Ascending aorta (tissue), 2 donors: ENCODE measurements at regions not wholly inside any gene's neighbourhood (a gene's known extent, or its start where the extent isn't known, plus 50 kb on each side); places are given as distances from the start of the nearest gene placed in this dataset.

Experiments
- DNase-seq, 2 donors: peaks; one replicate each; pipeline ENCODE4 v3.0.0-alpha.2; 2019; ENCODE audit warnings: low spot score in 2 of 2
- H3K27ac ChIP-seq, 2 donors: fragments of 200-600 bp; sonication (generic); one replicate each; pipeline ENCODE4 v1.5.1; 2016 to 2017; ENCODE audit warnings: mild to moderate bottlenecking in 1 of 2
- H3K27me3 ChIP-seq: fragments of 200-600 bp; sonication (generic); one replicate; pipeline ENCODE4 v1.5.1; 2017
- H3K36me3 ChIP-seq, 2 donors: fragments of 200-600 bp; sonication (generic); one replicate each; pipeline ENCODE4 v1.5.1; 2016
- H3K4me1 ChIP-seq, 2 donors: fragments of 200-600 bp; sonication (generic); one replicate each; pipeline ENCODE4 v1.5.1; 2016 to 2017; ENCODE audit warnings: mild to moderate bottlenecking in 1 of 2
- H3K4me3 ChIP-seq, 2 donors: fragments of 200-600 bp; sonication (generic); one replicate each; pipeline ENCODE4 v1.5.1; 2016 to 2017; ENCODE audit warnings: mild to moderate bottlenecking in 1 of 2
- H3K9me3 ChIP-seq, 2 donors: fragments of 200-600 bp; sonication (generic); one replicate each; pipeline ENCODE4 v1.5.1; 2016
- CTCF ChIP-seq, 3 experiments: fragments of 200-600 bp in 2 of 3; fragments of 450-650 bp in 1 of 3; sonication (generic) in 2 of 3; IDR thresholded peaks; one replicate each; pipeline ENCODE4 v1.5.1; 2016 to 2019; ENCODE audit warnings: antibody characterized with exemption in 3 of 3, mild to moderate bottlenecking in 1 of 3, moderate library complexity in 1 of 3
- intact Hi-C: fragments of 100-400 bp; cut with DNase I; formaldehyde crosslinking; loops from one replicate; pipeline ENCODE4 v1.15.1; 2023

GRCh38 chr18:45169610-45170009 lies 445.7 kb upstream of the SLC14A2 start:
- Histone ChIP-seq H3K36me3 (no peaks in the 10 kb centered on the region), H3K4me1 (no peaks in the 10 kb centered on the region), H3K27ac (no peak overlapping the region), H3K27me3 (no peaks in the 10 kb centered on the region), H3K9me3 (no peaks in the 10 kb centered on the region), H3K4me3 (no peak overlapping the region)
- peak in 1 of 2 donors; percentile 65 for DNase-seq
- intact Hi-C loops: no loop called here
- no peak for TF ChIP-seq CTCF (IDR thresholded peaks at IDR 0.05)

DNA sequence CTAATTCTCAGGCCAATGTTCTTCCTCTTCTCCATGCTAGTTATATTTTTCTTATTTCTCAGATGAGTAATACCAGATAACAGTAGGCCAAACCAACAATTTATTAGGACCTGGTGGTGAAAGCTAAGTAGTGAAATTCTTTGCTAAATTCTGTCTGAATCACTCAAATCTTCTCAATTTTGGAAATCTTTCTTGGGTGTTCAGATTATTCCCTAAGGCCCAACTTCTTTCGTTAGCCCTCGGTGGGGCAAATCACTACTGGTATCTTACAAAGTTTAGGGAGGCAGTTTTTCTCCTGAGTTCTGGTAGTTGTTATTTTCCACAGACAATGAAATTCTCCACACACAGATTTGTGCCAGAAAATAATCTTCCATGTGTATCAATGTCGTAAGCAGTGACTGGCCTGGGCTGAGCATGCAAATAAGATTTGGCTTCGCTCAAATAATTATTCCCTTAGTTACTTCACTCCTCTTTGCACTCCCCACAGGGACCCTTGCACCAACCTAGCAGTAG lies 443.5 kb upstream of the SLC14A2 start:
- no peak for DNase-seq
- TF ChIP-seq CTCF (IDR thresholded peaks at IDR 0.05): no peak

DNA sequence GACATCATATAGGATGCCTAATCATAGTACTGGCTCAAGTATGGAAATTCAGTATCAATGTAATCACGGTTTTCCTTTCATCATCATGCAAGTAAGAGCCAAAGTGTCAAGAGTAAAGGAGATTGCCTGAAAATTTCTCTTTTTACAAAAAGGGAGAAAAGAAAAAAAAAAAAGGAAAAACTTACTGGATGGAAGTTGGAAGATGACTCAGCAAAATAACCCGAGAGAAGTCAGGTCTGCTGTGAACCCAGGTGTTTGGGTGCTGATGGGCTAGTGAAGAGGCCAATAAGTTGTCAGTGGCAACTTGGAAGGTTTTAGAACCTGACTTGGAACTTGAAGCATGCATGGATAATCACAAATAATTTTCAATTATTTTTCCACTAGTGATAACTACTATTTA lies 441.9 kb upstream of the SLC14A2 start:
- Histone ChIP-seq H3K27me3 (no peaks in the 10 kb centered on the region), H3K27ac (no peak overlapping the region), H3K4me3 (no peak overlapping the region), H3K9me3 (no peaks in the 10 kb centered on the region), H3K4me1 (no peaks in the 10 kb centered on the region), H3K36me3 (no peaks in the 10 kb centered on the region)
- no peak for DNase-seq
- intact Hi-C loops: no loop called here
- TF ChIP-seq CTCF (IDR thresholded peaks at IDR 0.05): no peak

More for the DNA sequence above, 443.5 kb upstream of the SLC14A2 start:
- Histone ChIP-seq H3K4me3 (no peak overlapping the region), H3K4me1 (no peaks in the 10 kb centered on the region), H3K27me3 (no peaks in the 10 kb centered on the region), H3K9me3 (no peaks in the 10 kb centered on the region), H3K27ac (no peak overlapping the region), H3K36me3 (no peaks in the 10 kb centered on the region)
- intact Hi-C loops: no loop called here

DNA sequence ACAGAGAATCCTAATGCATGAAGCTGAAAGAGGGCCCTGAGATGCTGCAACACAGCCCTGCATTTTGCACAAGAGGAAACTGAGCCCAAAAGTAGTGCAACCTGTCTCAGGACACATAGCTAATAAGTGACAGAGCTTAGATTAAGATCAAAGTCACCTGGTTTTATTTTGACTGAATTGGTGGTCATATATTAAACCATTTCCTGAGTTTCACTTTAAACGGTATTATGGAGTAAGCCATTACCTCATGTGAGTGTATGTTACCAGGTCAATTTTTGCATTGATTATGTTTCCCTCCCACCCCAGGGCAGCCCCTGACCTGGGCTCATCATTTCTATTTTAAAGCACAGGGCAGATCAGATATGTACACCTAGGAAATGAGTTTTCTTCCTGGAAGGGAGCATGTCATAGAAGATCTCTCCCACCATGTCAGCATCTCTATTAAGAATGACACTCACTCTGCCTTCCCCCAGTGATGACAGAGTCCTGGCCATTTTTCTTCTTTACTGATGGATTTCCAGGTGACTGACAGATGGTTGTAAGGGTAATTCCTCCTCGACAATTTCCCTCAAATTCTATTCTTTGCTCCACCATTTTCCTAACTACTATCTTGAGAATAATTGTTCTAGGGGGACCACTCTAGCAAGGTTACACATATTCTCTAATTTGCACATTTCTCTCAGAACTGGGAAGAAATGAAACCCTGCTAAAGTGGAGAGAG lies 441.3 kb upstream of the SLC14A2 start:
- TF ChIP-seq CTCF (IDR thresholded peaks at IDR 0.05): no peak
- Histone ChIP-seq H3K4me3 (no peak overlapping the region), H3K4me1 (no peaks in the 10 kb centered on the region), H3K27me3 (no peaks in the 10 kb centered on the region), H3K27ac (no peak overlapping the region), H3K36me3 (no peaks in the 10 kb centered on the region), H3K9me3 (no peaks in the 10 kb centered on the region)
- intact Hi-C loops: no loop called here
- no peak for DNase-seq

DNA sequence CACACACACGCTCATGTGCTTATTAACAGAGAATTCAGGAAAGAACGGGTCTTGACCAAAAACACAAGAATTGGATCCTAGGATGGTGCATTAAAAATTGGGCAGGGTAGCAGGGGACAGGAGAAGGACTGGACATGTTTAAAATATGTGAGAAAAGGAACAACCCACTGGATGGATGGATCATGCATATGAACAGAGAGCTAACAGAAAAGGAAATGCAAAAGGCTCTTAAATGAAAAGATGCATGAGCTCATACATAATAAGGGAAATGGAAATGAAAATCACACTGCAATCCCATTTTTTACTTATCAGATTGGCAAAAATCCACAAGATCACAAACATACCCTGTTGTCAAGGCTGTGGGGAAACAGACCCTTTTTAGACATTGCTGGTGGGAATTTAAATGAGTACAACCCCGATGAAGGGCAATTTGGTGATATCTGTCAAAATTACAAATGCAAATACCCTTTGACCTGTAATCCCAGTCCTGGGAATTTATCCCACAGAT lies 440.6 kb upstream of the SLC14A2 start:
- Histone ChIP-seq H3K27me3 (no peaks in the 10 kb centered on the region), H3K9me3 (no peaks in the 10 kb centered on the region), H3K36me3 (no peaks in the 10 kb centered on the region), H3K4me3 (no peak overlapping the region), H3K27ac (no peak overlapping the region), H3K4me1 (no peaks in the 10 kb centered on the region)
- no peak for TF ChIP-seq CTCF (IDR thresholded peaks at IDR 0.05)
- DNase-seq: no peak
- intact Hi-C loops: no loop called here
